ENCODE measurements at regions not wholly inside any gene's neighbourhood (a gene's known extent, or its start where the extent isn't known, plus 50 kb on each side); places are given as distances from the start of the nearest gene placed in this dataset.

GRCh38 chr6:14459315-14459714 lies 341.7 kb downstream of the CD83 start:
- no peak overlapping the region for H3K4me3 ChIP-seq
- no peaks in the 10 kb centered on the region for H3K27me3 ChIP-seq
- DNase-seq (no peak), ATAC-seq (no peak)
- TF ChIP-seq POLR2A (IDR thresholded peaks at IDR 0.05) (no peak), CTCF (IDR thresholded peaks at IDR 0.05 in 4 of 5, conservative IDR thresholded peaks at IDR 0.05 in 1 of 5) (no peak)
- no peak overlapping the region for H3K27ac ChIP-seq
- H3K9me3 ChIP-seq = no peaks in the 10 kb centered on the region
- in situ Hi-C loops (cut with MboI; ENCODE audit: low sequenced_read_pairs in 4 of 4) (no loop called here), intact Hi-C loops (cut with DNase I; ENCODE audit: low total_unique reads) (no loop called here)
- H3K4me1 ChIP-seq = peaks cover 0 to 3% of the 10 kb centered on the region in 2 donors
- H3K36me3 ChIP-seq = no peaks in the 10 kb centered on the region

- no peak for ATAC-seq
- H3K27me3 ChIP-seq = no peaks in the 10 kb centered on the region
- H3K36me3 ChIP-seq = no peaks in the 10 kb centered on the region
- in situ Hi-C loops (cut with MboI; ENCODE audit: low sequenced_read_pairs in 4 of 4) = no loop called here
- intact Hi-C loops (cut with DNase I; ENCODE audit: low total_unique reads) = no loop called here
- H3K4me3 ChIP-seq = no peak overlapping the region
- DNase-seq = no peak
- H3K4me1 ChIP-seq = no peaks in the 10 kb centered on the region
- TF ChIP-seq CTCF (IDR thresholded peaks at IDR 0.05 in 4 of 5, conservative IDR thresholded peaks at IDR 0.05 in 1 of 5) (no peak), POLR2A (IDR thresholded peaks at IDR 0.05) (no peak)
- H3K9me3 ChIP-seq = no peaks in the 10 kb centered on the region
- H3K27ac ChIP-seq = no peak overlapping the region
Measured at GRCh38 chr6:14460556-14460955, 343.0 kb downstream of the CD83 start.

- Histone ChIP-seq H3K4me3 (no peak overlapping the region), H3K27ac (no peak overlapping the region), H3K27me3 (no peaks in the 10 kb centered on the region), H3K9me3 (no peaks in the 10 kb centered on the region), H3K4me1 (no peaks in the 10 kb centered on the region), H3K36me3 (no peaks in the 10 kb centered on the region)
- ATAC-seq = no peak
- DNase-seq = no peak
- in situ Hi-C loops (cut with MboI; ENCODE audit: low sequenced_read_pairs in 4 of 4) (no loop called here), intact Hi-C loops (cut with DNase I; ENCODE audit: low total_unique reads) (no loop called here)
- no peak for TF ChIP-seq CTCF (IDR thresholded peaks at IDR 0.05 in 4 of 5, conservative IDR thresholded peaks at IDR 0.05 in 1 of 5)
- TF ChIP-seq POLR2A (IDR thresholded peaks at IDR 0.05) = no peak
Measured at GRCh38 chr6:14462135-14462534, 344.6 kb downstream of the CD83 start.

GRCh38 chr6:14462566-14462965 lies 345.0 kb downstream of the CD83 start:
- Histone ChIP-seq H3K36me3 (no peaks in the 10 kb centered on the region), H3K4me3 (no peak overlapping the region), H3K27ac (no peak overlapping the region), H3K27me3 (no peaks in the 10 kb centered on the region), H3K9me3 (no peaks in the 10 kb centered on the region), H3K4me1 (no peaks in the 10 kb centered on the region)
- TF ChIP-seq POLR2A (IDR thresholded peaks at IDR 0.05) (no peak), CTCF (IDR thresholded peaks at IDR 0.05 in 4 of 5, conservative IDR thresholded peaks at IDR 0.05 in 1 of 5) (no peak)
- no peak for DNase-seq
- intact Hi-C loops (cut with DNase I; ENCODE audit: low total_unique reads) (no loop called here), in situ Hi-C loops (cut with MboI; ENCODE audit: low sequenced_read_pairs in 4 of 4) (no loop called here)
- ATAC-seq = no peak

GRCh38 chr6:14463110-14463509 lies 345.5 kb downstream of the CD83 start:
- in situ Hi-C loops (cut with MboI; ENCODE audit: low sequenced_read_pairs in 4 of 4) = no loop called here
- Histone ChIP-seq H3K27me3 (no peaks in the 10 kb centered on the region), H3K4me3 (no peak overlapping the region), H3K9me3 (no peaks in the 10 kb centered on the region), H3K4me1 (no peaks in the 10 kb centered on the region), H3K27ac (no peak overlapping the region), H3K36me3 (no peaks in the 10 kb centered on the region)
- intact Hi-C loops (cut with DNase I; ENCODE audit: low total_unique reads) = no loop called here
- no peak for ATAC-seq
- DNase-seq = no peak
- no peak for TF ChIP-seq POLR2A (IDR thresholded peaks at IDR 0.05)
- no peak for TF ChIP-seq CTCF (IDR thresholded peaks at IDR 0.05 in 4 of 5, conservative IDR thresholded peaks at IDR 0.05 in 1 of 5)
